GM10266 (cell line): ENCODE measurements at regions not wholly inside any gene's neighbourhood (a gene's known extent, or its start where the extent isn't known, plus 50 kb on each side); places are given as distances from the start of the nearest gene placed in this dataset.
"Not testable (repeated sequence)": the region's sequence is repeated elsewhere in the genome, so short reads cannot be mapped to it uniquely, and the experiment has no call there.

Source experiments
- DNase-seq: peaks from one replicate; pipeline ENCODE4 v3.0.0; 2012; ENCODE audit errors: extremely low spot score
- TF ChIP-seq, protein P1 (sequence below): IDR thresholded peaks from 2 replicates; pipeline ENCODE4 v1.5.1; 2012; ENCODE audit warnings: mild to moderate bottlenecking, low read depth; ENCODE audit not compliant: control insufficient read depth, insufficient read depth; ENCODE audit errors: missing control alignments

DNA sequence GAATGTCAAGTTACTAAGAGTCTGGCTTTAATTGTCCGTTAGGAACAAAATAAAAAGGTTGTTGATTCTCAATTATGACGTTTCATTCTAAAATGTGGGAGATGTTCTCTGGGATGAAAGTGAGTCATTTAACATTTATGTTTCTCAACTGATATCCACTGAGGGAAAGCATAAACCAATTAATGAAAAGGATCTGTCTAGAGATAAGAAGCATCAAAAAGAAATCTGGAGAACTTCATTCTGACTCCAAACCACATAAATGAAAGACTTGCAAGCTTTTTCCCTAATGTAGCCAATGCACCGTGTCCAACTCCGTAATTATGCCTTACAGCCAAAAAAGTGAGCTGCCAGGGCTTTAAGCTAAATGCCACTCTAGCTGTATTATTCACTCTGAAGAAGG lies 654.2 kb downstream of the TLE1 start:
- TF ChIP-seq, protein P1, sequence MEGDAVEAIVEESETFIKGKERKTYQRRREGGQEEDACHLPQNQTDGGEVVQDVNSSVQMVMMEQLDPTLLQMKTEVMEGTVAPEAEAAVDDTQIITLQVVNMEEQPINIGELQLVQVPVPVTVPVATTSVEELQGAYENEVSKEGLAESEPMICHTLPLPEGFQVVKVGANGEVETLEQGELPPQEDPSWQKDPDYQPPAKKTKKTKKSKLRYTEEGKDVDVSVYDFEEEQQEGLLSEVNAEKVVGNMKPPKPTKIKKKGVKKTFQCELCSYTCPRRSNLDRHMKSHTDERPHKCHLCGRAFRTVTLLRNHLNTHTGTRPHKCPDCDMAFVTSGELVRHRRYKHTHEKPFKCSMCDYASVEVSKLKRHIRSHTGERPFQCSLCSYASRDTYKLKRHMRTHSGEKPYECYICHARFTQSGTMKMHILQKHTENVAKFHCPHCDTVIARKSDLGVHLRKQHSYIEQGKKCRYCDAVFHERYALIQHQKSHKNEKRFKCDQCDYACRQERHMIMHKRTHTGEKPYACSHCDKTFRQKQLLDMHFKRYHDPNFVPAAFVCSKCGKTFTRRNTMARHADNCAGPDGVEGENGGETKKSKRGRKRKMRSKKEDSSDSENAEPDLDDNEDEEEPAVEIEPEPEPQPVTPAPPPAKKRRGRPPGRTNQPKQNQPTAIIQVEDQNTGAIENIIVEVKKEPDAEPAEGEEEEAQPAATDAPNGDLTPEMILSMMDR: no peak
- no peak for DNase-seq

DNA sequence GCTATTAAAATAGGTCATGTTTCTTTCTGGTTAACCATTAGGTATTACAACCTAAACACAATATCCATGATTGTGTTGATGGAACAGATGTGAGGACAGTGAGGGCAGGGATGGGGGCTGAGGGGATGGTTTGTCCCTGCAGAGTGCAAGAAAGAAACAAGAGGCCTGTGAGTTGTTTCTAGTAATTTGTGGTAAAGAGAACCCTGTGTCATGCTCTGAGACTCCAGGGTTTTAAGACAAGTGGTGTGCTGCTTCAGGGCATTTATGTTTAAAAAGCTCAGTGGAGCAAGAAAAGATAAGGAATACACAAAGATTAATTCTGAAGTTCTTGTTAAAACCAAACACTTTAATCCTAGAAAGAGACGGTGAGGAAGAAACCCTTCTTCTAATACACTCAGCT lies 656.5 kb downstream of the TLE1 start:
- TF ChIP-seq, protein P1: no peak
- no peak for DNase-seq

DNA sequence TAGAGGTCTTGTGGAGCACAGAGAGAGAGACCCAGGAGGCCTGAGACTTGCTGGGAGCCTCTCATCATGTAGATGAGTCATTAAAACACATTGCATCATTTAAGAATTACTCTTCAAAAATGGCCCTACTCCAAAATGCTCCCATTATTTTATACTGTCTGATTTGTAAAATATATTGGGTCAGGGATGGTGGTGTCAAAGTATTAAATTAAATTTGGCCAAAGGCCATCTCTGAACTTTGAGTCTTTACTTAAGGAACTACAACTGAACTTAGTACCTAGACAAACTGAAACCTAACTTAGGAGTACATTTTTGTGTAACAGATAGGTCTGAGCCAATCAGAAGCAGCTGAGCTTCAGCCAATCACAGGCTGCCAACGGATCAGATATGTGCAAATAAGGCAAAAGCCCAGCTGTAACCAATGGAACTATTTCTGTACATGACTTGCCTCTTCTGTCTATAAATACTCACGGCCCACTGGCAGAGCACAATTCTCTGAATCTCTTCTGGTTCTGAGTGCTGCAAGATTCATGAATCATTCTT lies 657.2 kb downstream of the TLE1 start:
- TF ChIP-seq, protein P1: no peak
- DNase-seq: no peak

DNA sequence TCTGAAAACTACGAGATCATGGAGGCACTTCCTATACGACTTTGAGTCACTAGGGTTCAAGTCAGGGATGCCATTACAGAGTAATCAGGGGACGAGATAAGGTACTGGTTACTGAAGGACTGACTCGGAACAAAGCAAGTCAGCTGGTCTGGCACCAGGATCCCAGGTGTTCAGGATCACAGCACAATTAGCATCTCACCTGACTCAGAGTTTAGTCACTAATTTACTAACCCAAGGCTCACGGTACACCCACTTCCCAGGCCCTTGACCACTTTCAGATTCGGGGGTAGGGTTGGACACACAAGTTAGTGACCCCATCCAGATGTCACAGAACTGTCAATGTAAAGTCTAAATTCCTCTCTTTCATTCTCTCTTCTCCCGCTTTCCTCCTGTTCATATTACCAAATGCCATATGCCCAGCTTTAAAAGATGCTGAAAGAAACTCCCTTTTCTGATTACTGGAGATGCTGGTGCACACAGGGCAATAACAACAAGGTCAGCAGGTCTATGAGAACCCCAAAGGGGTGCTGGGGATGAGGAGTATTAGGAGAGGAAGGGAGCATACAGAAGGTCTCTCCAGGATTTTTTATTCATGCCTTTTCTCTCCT lies 657.8 kb downstream of the TLE1 start:
- no peak for DNase-seq
- TF ChIP-seq, protein P1: no peak

DNA sequence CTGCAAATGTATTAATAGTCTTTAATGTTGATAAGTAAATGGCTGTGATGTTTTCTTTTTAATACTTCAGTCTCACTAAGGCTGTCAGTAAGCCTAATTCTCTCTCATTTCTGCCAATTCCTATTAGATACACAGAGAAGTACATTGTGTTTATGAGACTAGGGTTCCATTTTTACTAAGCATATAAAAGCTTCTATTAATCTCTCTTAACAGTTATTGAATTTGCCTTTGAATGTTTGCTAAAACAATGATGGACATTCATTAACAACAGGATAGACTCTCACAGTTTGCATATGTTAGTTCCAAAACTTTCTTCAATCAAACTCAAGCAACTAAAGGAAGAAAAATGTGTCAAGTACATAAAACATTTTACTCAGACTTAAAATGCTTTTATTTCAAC lies 659.3 kb downstream of the TLE1 start:
- TF ChIP-seq, protein P1: no peak
- DNase-seq: no peak

DNA sequence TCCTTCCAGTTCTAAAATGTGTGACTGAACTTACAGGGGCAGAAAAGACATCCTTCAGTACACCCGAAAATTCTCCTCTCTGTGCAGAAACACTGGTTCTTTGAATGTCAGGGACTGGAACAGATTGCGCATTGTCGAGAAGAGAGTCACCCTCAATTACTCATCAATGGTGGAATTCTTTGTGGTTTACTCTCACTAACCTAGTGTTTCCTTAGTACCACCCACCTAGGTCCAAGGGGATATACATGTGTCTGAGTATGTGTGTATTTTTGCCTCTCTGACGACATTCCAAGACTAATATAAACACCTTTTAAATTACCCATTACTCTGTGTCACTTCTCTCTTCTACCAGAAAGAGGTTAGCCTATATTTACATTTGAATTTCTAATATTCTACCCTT lies 660.8 kb downstream of the TLE1 start:
- DNase-seq: no peak
- TF ChIP-seq, protein P1: no peak

DNA sequence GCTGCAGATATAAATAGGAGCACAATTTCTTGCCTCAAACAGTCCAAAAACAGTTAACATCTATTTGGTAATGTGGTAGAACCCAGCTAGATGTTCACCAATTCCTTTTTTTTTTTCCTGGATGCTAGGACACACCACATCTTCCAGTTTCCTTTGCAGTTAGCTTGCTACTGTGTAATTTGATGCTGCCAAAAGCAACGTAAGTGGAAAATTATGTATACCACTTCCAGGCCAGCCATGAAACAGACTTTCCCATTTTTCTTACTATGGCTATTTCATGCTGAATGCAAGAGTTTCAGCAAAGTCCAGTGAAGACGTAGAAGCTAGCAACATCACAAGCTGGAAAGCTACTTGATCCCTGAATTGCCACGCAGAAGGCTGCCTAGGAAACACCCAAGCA lies 667.2 kb downstream of the TLE1 start:
- TF ChIP-seq, protein P1: no peak
- no peak for DNase-seq

DNA sequence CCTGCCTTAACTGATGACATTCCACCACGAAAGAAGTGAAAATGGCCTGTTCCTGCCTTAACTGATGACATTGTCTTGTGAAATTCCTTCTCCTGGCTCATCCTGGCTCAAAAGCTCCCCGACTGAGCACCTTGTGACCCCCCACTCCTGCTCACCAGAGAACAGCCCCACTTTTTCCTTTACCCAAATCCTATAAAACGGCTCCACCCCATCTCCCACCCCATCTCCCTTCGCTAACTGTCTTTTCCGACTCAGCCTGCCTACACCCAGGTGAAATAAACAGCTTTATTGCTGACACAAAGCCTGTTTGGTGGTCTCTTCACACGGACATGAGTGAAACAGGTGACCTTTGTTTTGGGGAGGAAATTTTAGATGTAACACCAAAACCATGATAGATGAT lies 674.4 kb downstream of the TLE1 start:
- not testable (repeated sequence) for DNase-seq

DNA sequence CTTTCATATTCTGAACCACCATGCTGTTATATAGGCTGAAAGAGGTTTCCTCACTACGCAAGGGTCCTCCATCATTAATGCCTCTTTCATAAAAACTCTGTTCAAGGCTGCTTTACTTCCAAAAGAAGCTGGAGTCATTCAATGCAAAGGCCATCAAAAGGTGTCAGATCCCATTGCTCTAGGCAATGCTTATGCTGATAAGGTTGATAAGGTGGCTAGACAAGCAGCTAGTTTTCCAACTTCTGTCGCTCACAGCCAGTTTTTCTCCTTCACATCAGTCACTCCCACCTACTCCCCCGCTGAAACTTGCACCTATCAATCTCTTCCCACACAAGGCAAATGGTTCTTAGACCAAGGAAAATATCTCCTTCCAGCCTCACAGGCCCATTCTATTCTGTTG lies 676.2 kb downstream of the TLE1 start:
- not testable (repeated sequence) for DNase-seq
